Heart right ventricle (tissue), 16 donors: ENCODE measurements at regions not wholly inside any gene's neighbourhood (a gene's known extent, or its start where the extent isn't known, plus 50 kb on each side); places are given as distances from the start of the nearest gene placed in this dataset.

ENCODE experiments used
- ATAC-seq, 8 donors: fragments of 200-7000 bp; cut with Tn5 transposase; one replicate each; pipeline ENCODE4 v1.9.1; 2020; ENCODE audit warnings: mild to moderate bottlenecking in 8 of 8, moderate library complexity in 8 of 8, moderate number of reproducible peaks in 1 of 8
- DNase-seq, 2 donors: peaks; one replicate each; pipeline ENCODE4 v3.0.0-alpha.2; 2020
- H3K27ac ChIP-seq, 10 donors: fragments of 200-600 bp; sonication (generic) in 2 of 10; one replicate each; pipeline versions ENCODE4 v1.5.0 to v1.8.0; 2020 to 2022; ENCODE audit warnings: mild to moderate bottlenecking in 3 of 10
- H3K27me3 ChIP-seq, 7 donors: fragments of 200-600 bp; one replicate each; pipeline ENCODE4 v1.8.0; 2021 to 2022; ENCODE audit warnings: mild to moderate bottlenecking in 2 of 7
- H3K36me3 ChIP-seq, 9 donors: fragments of 200-600 bp; sonication (generic) in 1 of 9; one replicate each; pipeline versions ENCODE4 v1.5.0 to v1.8.0; 2020 to 2022; ENCODE audit warnings: mild to moderate bottlenecking in 2 of 9
- H3K4me1 ChIP-seq, 9 donors: fragments of 200-600 bp; sonication (generic) in 1 of 9; one replicate each; pipeline versions ENCODE4 v1.5.0 to v1.8.0; 2020 to 2022; ENCODE audit warnings: mild to moderate bottlenecking in 4 of 9
- H3K4me3 ChIP-seq, 10 donors: fragments of 200-600 bp; sonication (generic) in 2 of 10; one replicate each; pipeline versions ENCODE4 v1.5.0 to v1.8.0; 2020 to 2022; ENCODE audit warnings: mild to moderate bottlenecking in 7 of 10, moderate library complexity in 2 of 10
- H3K9me3 ChIP-seq, 11 donors: fragments of 200-600 bp in 10 of 11; sonication (generic) in 2 of 11; one replicate each; pipeline versions ENCODE4 v1.5.0 to v1.8.0; 2013 to 2022; ENCODE audit warnings: mild to moderate bottlenecking in 2 of 11, control low read depth in 1 of 11, moderate library complexity in 1 of 11
- whole genome bisulfite sequencing, 2 donors: extraction: QIAGEN DNeasy Blood & Tissue Kit; methylation state at CpG; one replicate each; pipeline ENCODE4 v1.1.7; 2013; ENCODE audit warnings: inconsistent platforms in 1 of 2; 5-methylcytosine and 5-hydroxymethylcytosine counted together
- intact Hi-C, 10 donors: fragments of 100-400 bp; cut with DNase I; formaldehyde crosslinking; loops; one replicate each; pipeline versions ENCODE4 v1.11.1 to v1.14.2; 2022
- TF ChIP-seq, protein P1 (sequence below), 9 donors: fragments of 200-600 bp; sonication (generic) in 2 of 9; IDR thresholded peaks; one replicate each; pipeline versions ENCODE4 v1.5.0 to v1.8.0; 2021 to 2022; ENCODE audit warnings: antibody characterized with exemption in 9 of 9, mild to moderate bottlenecking in 5 of 9, moderate library complexity in 1 of 9
- donor health status: Arrhythmogenic right ventricular cardiomyopathy.
- donor health status: ischemic (EF 13 %, LVEDD 7.1; RV severe dilation, severe dysfunction).
- donor health status: healthy with polysubstance abuse.
- donor health status: DM: no; HTN: yes; CAD: no.
- donor health status: DM: no; HTN: no; CAD: no.
- donor health status: ischemic (EF 25% LVEDD 6.9; RV normal size, moderate dysfunction).
- donor health status: ischemic (EF 25% LVEDD 5.7; RV mildly dilated, moderate dysfunction).
- donor health status: healthy.
- donor health status: DM: yes; HTN: yes; CAD: no.
- donor health status: Ischemic cardiomyopathy.
- donor health status: ischemic (EF 35%, LVEDD 5.7; RV mildly dilated, moderate dysfunction).
- donor health status: nonischemic (EF 11% LVEDD 7.7; RV severe dilation, severe dysfunction).
- donor health status: DM: yes; HTN: yes; CAD: no.
- donor health status: PGD.
- donor health status: ischemic (EF 29% LVEDD 5.4; RV normal size, mild dysfunction).
- donor health status: nonischemic (EF 23%, LVEDD 6.1; RV moderate dilation, normal function).

- TF ChIP-seq, protein P1, sequence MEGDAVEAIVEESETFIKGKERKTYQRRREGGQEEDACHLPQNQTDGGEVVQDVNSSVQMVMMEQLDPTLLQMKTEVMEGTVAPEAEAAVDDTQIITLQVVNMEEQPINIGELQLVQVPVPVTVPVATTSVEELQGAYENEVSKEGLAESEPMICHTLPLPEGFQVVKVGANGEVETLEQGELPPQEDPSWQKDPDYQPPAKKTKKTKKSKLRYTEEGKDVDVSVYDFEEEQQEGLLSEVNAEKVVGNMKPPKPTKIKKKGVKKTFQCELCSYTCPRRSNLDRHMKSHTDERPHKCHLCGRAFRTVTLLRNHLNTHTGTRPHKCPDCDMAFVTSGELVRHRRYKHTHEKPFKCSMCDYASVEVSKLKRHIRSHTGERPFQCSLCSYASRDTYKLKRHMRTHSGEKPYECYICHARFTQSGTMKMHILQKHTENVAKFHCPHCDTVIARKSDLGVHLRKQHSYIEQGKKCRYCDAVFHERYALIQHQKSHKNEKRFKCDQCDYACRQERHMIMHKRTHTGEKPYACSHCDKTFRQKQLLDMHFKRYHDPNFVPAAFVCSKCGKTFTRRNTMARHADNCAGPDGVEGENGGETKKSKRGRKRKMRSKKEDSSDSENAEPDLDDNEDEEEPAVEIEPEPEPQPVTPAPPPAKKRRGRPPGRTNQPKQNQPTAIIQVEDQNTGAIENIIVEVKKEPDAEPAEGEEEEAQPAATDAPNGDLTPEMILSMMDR (IDR thresholded peaks at IDR 0.05), result no peak
- intact Hi-C loops, result no loop called here
- no peaks in the 10 kb centered on the region for H3K4me1 ChIP-seq
- no peak overlapping the region for H3K27ac ChIP-seq
- no peak overlapping the region for H3K4me3 ChIP-seq
- DNase-seq, result no peak
- no peaks in the 10 kb centered on the region for H3K27me3 ChIP-seq
- no peaks in the 10 kb centered on the region for H3K36me3 ChIP-seq
- ATAC-seq, result no peak
- peaks cover 0 to 3% (median 0%) of the 10 kb centered on the region in 11 donors for H3K9me3 ChIP-seq
Observed at GRCh38 chr4:59341506-59341905, 1858.6 kb upstream of the ADGRL3 start.

GRCh38 chr4:59348949-59349348 is 1851.2 kb upstream of the ADGRL3 start:
- H3K4me1 ChIP-seq, result no peaks in the 10 kb centered on the region
- no peak for ATAC-seq
- intact Hi-C loops, result no loop called here

GRCh38 chr4:59369229-59369628 is 1830.9 kb upstream of the ADGRL3 start:
- intact Hi-C loops, result no loop called here
- DNase-seq (no peak), ATAC-seq (no peak)
- no peaks in the 10 kb centered on the region for H3K4me1 ChIP-seq
- no peaks in the 10 kb centered on the region for H3K27me3 ChIP-seq
- H3K4me3 ChIP-seq, result no peak overlapping the region
- H3K9me3 ChIP-seq, result peaks cover 0 to 4% (median 0%) of the 10 kb centered on the region in 11 donors
- no peaks in the 10 kb centered on the region for H3K36me3 ChIP-seq
- no peak overlapping the region for H3K27ac ChIP-seq
- TF ChIP-seq, protein P1 (IDR thresholded peaks at IDR 0.05), result no peak

More at GRCh38 chr4:59348949-59349348, 1851.2 kb upstream of the ADGRL3 start:
- Histone ChIP-seq H3K27me3 (no peaks in the 10 kb centered on the region), H3K36me3 (no peaks in the 10 kb centered on the region), H3K9me3 (no peaks in the 10 kb centered on the region), H3K27ac (no peak overlapping the region), H3K4me3 (no peak overlapping the region)
- no peak for DNase-seq
- TF ChIP-seq, protein P1 (IDR thresholded peaks at IDR 0.05), result no peak

DNA sequence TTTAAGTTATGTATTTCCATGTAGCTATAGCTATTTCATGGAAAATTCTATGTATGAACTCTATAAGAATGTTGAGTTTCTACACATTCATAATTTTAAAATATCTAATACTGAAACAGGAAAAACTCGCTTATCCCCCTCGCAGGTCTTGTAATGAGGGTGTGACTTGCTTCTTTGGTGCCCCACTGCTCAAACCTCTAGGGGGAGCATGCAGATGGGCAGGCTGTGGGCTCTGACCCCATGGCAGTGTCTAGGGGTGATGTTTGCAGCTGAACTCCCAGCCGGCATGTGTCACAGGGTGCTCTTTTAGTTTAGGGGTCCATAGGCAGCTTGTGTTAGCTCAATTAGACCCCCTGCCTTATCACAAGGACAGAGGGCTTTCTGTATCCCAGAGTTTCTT is 1825.7 kb upstream of the ADGRL3 start:
- ATAC-seq, result no peak
- no peak overlapping the region for H3K27ac ChIP-seq
- 78 to 87% methylated on average over 3 of the region's 3 CpGs for WGBS, 2 donors

More for the DNA sequence above, 1825.7 kb upstream of the ADGRL3 start:
- Histone ChIP-seq H3K4me3 (no peak overlapping the region), H3K9me3 (peaks cover 0 to 8% (median 0%) of the 10 kb centered on the region in 11 donors), H3K27me3 (no peaks in the 10 kb centered on the region), H3K36me3 (no peaks in the 10 kb centered on the region), H3K4me1 (no peaks in the 10 kb centered on the region)
- intact Hi-C loops, result no loop called here
- DNase-seq, result no peak
- TF ChIP-seq, protein P1 (IDR thresholded peaks at IDR 0.05), result no peak
